Endothelial cell of umbilical vein (primary cell): ENCODE measurements at regions not wholly inside any gene's neighbourhood (a gene's known extent, or its start where the extent isn't known, plus 50 kb on each side); places are given as distances from the start of the nearest gene placed in this dataset.

Experiments
- BruUV-seq: library from RNA; stranded (reverse); fragments of 400-500 nt; replicated peaks from 2 replicates; lab custom pipeline; 2021; lab: Mats Ljungman, UMichigan
- CTCF ChIA-PET: fragments of 300-600, 350-600 bp; sonication (Branson Sonifier 250); formaldehyde crosslinking; loops from one replicate; lab custom pipeline; 2021; ENCODE audit warnings: antibody characterized with exemption, inconsistent platforms; lab: Charles Lee
- POLR2A ChIA-PET: fragments of 300-600, 350-600 bp; sonication (Branson Sonifier 250); formaldehyde crosslinking; loops from one replicate; lab custom pipeline; 2021; ENCODE audit warnings: antibody characterized with exemption, inconsistent platforms; lab: Charles Lee
- DNase-seq: peaks from one replicate; pipeline ENCODE4 v3.0.0-alpha.2; 2011; ENCODE audit warnings: low read depth, low spot score
- FAIRE-seq: peaks from 2 replicates; lab custom pipeline; 2011; peaks lifted over from hg19 to GRCh38; lab: Jason Lieb, UNC
- H2AFZ ChIP-seq: 2 replicates; pipeline ENCODE4 v1.6.0; 2012; ENCODE audit warnings: low read depth, low read length, control low read depth, inconsistent platforms
- H3K27ac ChIP-seq: 2 replicates; pipeline ENCODE4 v1.5.1; 2011; ENCODE audit warnings: low read depth, mild to moderate bottlenecking, control low read depth, low read length, moderate library complexity; ENCODE audit not compliant: insufficient read depth
- H3K27me3 ChIP-seq, 2 experiments: 2 replicates each; pipeline versions ENCODE4 v1.6.0 to v1.6.1; 2011; ENCODE audit warnings: low read length in 2 of 2, mixed read lengths in 1 of 2; ENCODE audit not compliant: control insufficient read depth in 2 of 2, insufficient read depth in 2 of 2
- H3K36me3 ChIP-seq, 2 experiments: 2 replicates in 1 of 2; 3 replicates in 1 of 2; pipeline ENCODE4 v1.5.1; 2011; ENCODE audit warnings: low read length in 2 of 2, mild to moderate bottlenecking in 1 of 2, moderate library complexity in 1 of 2; ENCODE audit not compliant: control insufficient read depth in 2 of 2, insufficient read depth in 2 of 2; ENCODE audit errors: extremely low read depth in 1 of 2
- H3K4me1 ChIP-seq: 3 replicates; pipeline ENCODE4 v1.5.1; 2011; ENCODE audit warnings: mild to moderate bottlenecking, low read length; ENCODE audit not compliant: control insufficient read depth, insufficient read depth; ENCODE audit errors: extremely low read depth
- H3K4me2 ChIP-seq: 2 replicates; pipeline ENCODE4 v1.6.1; 2011; ENCODE audit warnings: low read length, control low read depth, mixed read lengths; ENCODE audit not compliant: insufficient read depth
- H3K4me3 ChIP-seq, 3 experiments: fragments of 200-600 bp in 1 of 3; sonication (generic), shearing (Covaris generic) in 1 of 3; replicated peaks in 1 of 3; 2 replicates each; pipeline ENCODE4 v1.5.1; 2011 to 2016; ENCODE audit warnings: control low read depth in 3 of 3, low read length in 3 of 3, mild to moderate bottlenecking in 2 of 3, inconsistent platforms in 1 of 3, low read depth in 1 of 3, moderate library complexity in 1 of 3; ENCODE audit not compliant: insufficient read depth in 1 of 3
- H3K79me2 ChIP-seq: 2 replicates; pipeline ENCODE4 v1.6.0; 2012; ENCODE audit warnings: low read length, inconsistent platforms; ENCODE audit not compliant: control insufficient read depth, insufficient read depth
- H3K9ac ChIP-seq: replicated peaks from 2 replicates; pipeline ENCODE3; 2011; ENCODE audit warnings: low read length, control low read depth; ENCODE audit not compliant: insufficient read depth; ENCODE audit errors: extremely low read depth
- H3K9me1 ChIP-seq: replicated peaks from 3 replicates; pipeline ENCODE4 v1.6.0; 2011; ENCODE audit warnings: mild to moderate bottlenecking, low read length; ENCODE audit not compliant: control insufficient read depth, insufficient read depth; ENCODE audit errors: extremely low read depth
- H3K9me3 ChIP-seq: replicated peaks from 2 replicates; pipeline ENCODE4 v1.5.1; 2012; ENCODE audit warnings: low read length, inconsistent platforms; ENCODE audit not compliant: control insufficient read depth, insufficient read depth
- H4K20me1 ChIP-seq: replicated peaks from 2 replicates; pipeline ENCODE3; 2011; ENCODE audit warnings: mild to moderate bottlenecking, low read length; ENCODE audit not compliant: control insufficient read depth, insufficient read depth; ENCODE audit errors: extremely low read depth
- EZH2 ChIP-seq: IDR thresholded peaks from 2 replicates; pipeline ENCODE4 v1.6.1; 2012; ENCODE audit warnings: borderline replicate concordance, low read depth, mild to moderate bottlenecking, moderate library complexity, low read length, inconsistent platforms; ENCODE audit not compliant: severe bottlenecking
- FOS ChIP-seq: IDR thresholded peaks from 2 replicates; pipeline ENCODE4 v1.6.1; 2011; ENCODE audit warnings: mild to moderate bottlenecking, low read length, moderate library complexity, borderline replicate concordance; ENCODE audit not compliant: insufficient read depth
- GATA2 ChIP-seq: IDR thresholded peaks from 2 replicates; pipeline ENCODE4 v1.7.0; 2011; ENCODE audit warnings: low read depth, mild to moderate bottlenecking, moderate library complexity, mixed read lengths, low read length; ENCODE audit not compliant: insufficient read length, insufficient read depth
- JUN ChIP-seq: IDR thresholded peaks from 2 replicates; pipeline ENCODE4 v1.6.1; 2011; ENCODE audit warnings: borderline replicate concordance, low read depth; ENCODE audit not compliant: insufficient read length, insufficient read depth
- MYC ChIP-seq: IDR thresholded peaks from one replicate; pipeline ENCODE4 v1.6.1; 2011; ENCODE audit warnings: mild to moderate bottlenecking, low read depth, low read length
- POLR2A ChIP-seq: IDR thresholded peaks from 2 replicates; pipeline ENCODE4 v1.6.1; 2012; ENCODE audit warnings: low read depth, mild to moderate bottlenecking, control low read depth, low read length
- POLR2AphosphoS5 ChIP-seq: IDR thresholded peaks from 2 replicates; pipeline ENCODE4 v1.6.1; 2012; ENCODE audit warnings: low read depth, mild to moderate bottlenecking, control low read depth, low read length, moderate library complexity; ENCODE audit not compliant: insufficient read depth
- dilution Hi-C: fragments of 300-500 bp; cut with MboI; formaldehyde crosslinking; loops from one replicate; pipeline ENCODE4 v1.15.0; 2019; ENCODE audit warnings: low sequenced_read_pairs; ENCODE audit not compliant: extremely low pct_ligation_motif_present
- intact Hi-C: fragments of 100-400 bp; cut with micrococcal nuclease; formaldehyde crosslinking; loops from one replicate; pipeline ENCODE4 v1.10.0; 2022
- TF ChIP-seq, protein P1 (sequence below): IDR thresholded peaks from 2 replicates; pipeline ENCODE4 v1.6.1; 2011; ENCODE audit not compliant: insufficient read depth, insufficient read length
- TF ChIP-seq, protein P2 (sequence below), 2 donors: IDR thresholded peaks; 1 replicate in 1 of 2; 2 replicates in 1 of 2; pipeline ENCODE4 v1.5.1; 2011; ENCODE audit warnings: low read length in 2 of 2, mild to moderate bottlenecking in 2 of 2, moderate library complexity in 2 of 2, control low read depth in 1 of 2, inconsistent platforms in 1 of 2, low read depth in 1 of 2; ENCODE audit not compliant: insufficient read depth in 1 of 2; ENCODE audit errors: extremely low read depth in 1 of 2

DNA sequence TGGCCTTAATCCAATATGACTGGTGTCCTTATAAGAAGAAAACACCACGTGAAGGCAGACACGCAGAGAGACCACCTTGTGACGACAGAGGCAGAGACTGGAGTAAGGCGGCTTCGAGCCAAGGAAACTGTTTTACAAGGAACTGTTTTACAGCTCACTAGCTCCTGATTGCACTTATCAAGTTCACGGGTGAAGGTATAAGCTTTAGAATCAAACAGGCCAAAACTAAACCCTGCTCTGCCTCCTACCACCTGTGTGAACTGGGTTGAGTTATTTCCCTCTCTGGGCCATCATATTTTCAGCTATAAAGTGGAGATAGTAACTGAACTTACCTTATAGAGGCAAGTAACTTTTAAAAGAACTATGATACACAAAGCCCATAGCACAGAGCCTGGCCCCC lies 166.9 kb upstream of the NFIA start:
- no peaks in the 10 kb centered on the region for H3K36me3 ChIP-seq
- H3K79me2 ChIP-seq = no peaks in the 10 kb centered on the region
- no peak overlapping the region for H3K4me3 ChIP-seq
- no peak overlapping the region for H3K4me2 ChIP-seq
- BruUV-seq = no TSS peak
- ChIA-PET CTCF (interaction anchor here (1.0 kb wide), 1 partner anchor 22 kb away, joined by 4 read pairs; no protein-coding TSS in a partner anchor), POLR2A (no interaction called here)
- H3K4me1 ChIP-seq = peaks cover 13% of the 10 kb centered on the region
- intact Hi-C loops (no loop called here), dilution Hi-C loops (no loop called here)
- H3K9me1 ChIP-seq = no peaks in the 10 kb centered on the region
- H3K27me3 ChIP-seq = no peaks in the 10 kb centered on the region
- H3K9ac ChIP-seq = no peak overlapping the region
- FAIRE-seq = no peak
- no peaks in the 10 kb centered on the region for H3K9me3 ChIP-seq
- H3K27ac ChIP-seq = no peak overlapping the region
- no peak for TF ChIP-seq POLR2AphosphoS5
- TF ChIP-seq GATA2 = no peak
- no peak for TF ChIP-seq POLR2A
- TF ChIP-seq, protein P1, sequence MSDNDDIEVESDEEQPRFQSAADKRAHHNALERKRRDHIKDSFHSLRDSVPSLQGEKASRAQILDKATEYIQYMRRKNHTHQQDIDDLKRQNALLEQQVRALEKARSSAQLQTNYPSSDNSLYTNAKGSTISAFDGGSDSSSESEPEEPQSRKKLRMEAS = no peak
- no peak for TF ChIP-seq JUN
- TF ChIP-seq, protein P2, sequence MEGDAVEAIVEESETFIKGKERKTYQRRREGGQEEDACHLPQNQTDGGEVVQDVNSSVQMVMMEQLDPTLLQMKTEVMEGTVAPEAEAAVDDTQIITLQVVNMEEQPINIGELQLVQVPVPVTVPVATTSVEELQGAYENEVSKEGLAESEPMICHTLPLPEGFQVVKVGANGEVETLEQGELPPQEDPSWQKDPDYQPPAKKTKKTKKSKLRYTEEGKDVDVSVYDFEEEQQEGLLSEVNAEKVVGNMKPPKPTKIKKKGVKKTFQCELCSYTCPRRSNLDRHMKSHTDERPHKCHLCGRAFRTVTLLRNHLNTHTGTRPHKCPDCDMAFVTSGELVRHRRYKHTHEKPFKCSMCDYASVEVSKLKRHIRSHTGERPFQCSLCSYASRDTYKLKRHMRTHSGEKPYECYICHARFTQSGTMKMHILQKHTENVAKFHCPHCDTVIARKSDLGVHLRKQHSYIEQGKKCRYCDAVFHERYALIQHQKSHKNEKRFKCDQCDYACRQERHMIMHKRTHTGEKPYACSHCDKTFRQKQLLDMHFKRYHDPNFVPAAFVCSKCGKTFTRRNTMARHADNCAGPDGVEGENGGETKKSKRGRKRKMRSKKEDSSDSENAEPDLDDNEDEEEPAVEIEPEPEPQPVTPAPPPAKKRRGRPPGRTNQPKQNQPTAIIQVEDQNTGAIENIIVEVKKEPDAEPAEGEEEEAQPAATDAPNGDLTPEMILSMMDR (IDR thresholded peaks at IDR 0.05; ENCODE audit: extremely low read depth in 1 of 2, insufficient read depth in 1 of 2, low read depth in 1 of 2, low read length in 2 of 2) = no peak
- TF ChIP-seq EZH2 = no peak
- no peak for TF ChIP-seq FOS
- TF ChIP-seq MYC = no peak
- no peak overlapping the region for H2AFZ ChIP-seq
- H4K20me1 ChIP-seq = no peaks in the 10 kb centered on the region
- no peak for DNase-seq
